Left ventricle myocardium inferior (tissue), 1 donor: ENCODE measurements at regions not wholly inside any gene's neighbourhood (a gene's known extent, or its start where the extent isn't known, plus 50 kb on each side); places are given as distances from the start of the nearest gene placed in this dataset.
"Not testable (repeated sequence)": the region's sequence is repeated elsewhere in the genome, so short reads cannot be mapped to it uniquely, and the experiment has no call there.

Experiments
- DNase-seq: peaks from one replicate; pipeline ENCODE4 v3.0.0-alpha.2; 2020
- H3K27ac ChIP-seq: fragments of 200-600 bp; replicated peaks from 2 replicates; pipeline ENCODE4 v1.8.0; 2021
- H3K27me3 ChIP-seq: fragments of 200-600 bp; 2 replicates; pipeline ENCODE4 v1.8.0; 2021; ENCODE audit warnings: low read depth
- H3K36me3 ChIP-seq: fragments of 200-600 bp; 2 replicates; pipeline ENCODE4 v1.8.0; 2021
- H3K4me1 ChIP-seq: fragments of 200-600 bp; 2 replicates; pipeline ENCODE4 v1.8.0; 2021
- H3K4me3 ChIP-seq: fragments of 200-600 bp; 2 replicates; pipeline ENCODE4 v1.8.0; 2021; ENCODE audit warnings: mild to moderate bottlenecking, moderate library complexity
- H3K9me3 ChIP-seq: fragments of 200-600 bp; replicated peaks from 2 replicates; pipeline ENCODE4 v1.8.0; 2021
- CTCF ChIP-seq: fragments of 200-600 bp; IDR thresholded peaks from 2 replicates; pipeline ENCODE4 v1.8.0; 2021; ENCODE audit warnings: antibody characterized with exemption, mild to moderate bottlenecking, borderline replicate concordance
- intact Hi-C: fragments of 100-400 bp; cut with micrococcal nuclease; formaldehyde crosslinking; loops from one replicate; pipeline ENCODE4 v1.11.0; 2022
- donor health status: DM: no; HTN: yes; CAD: no; lungs with severe emphysema.

GRCh38 chr1:228891272-228892034 lies 156.2 kb downstream of the RHOU start:
- TF ChIP-seq CTCF, result no peak
- no peaks in the 10 kb centered on the region for H3K36me3 ChIP-seq

GRCh38 chr1:228892200-228892599 lies 156.9 kb downstream of the RHOU start:
- H3K4me3 ChIP-seq, H3K27ac ChIP-seq, H3K9me3 ChIP-seq, H3K4me1 ChIP-seq, DNase-seq, H3K36me3 ChIP-seq, intact Hi-C loops, H3K27me3 ChIP-seq: not testable (repeated sequence)

More at GRCh38 chr1:228891272-228892034, 156.2 kb downstream of the RHOU start:
- no peaks in the 10 kb centered on the region for H3K4me1 ChIP-seq
- peaks cover 9% of the 10 kb centered on the region for H3K9me3 ChIP-seq
- no peak for DNase-seq
- no peak overlapping the region for H3K4me3 ChIP-seq
- intact Hi-C loops, result no loop called here
- no peak overlapping the region for H3K27ac ChIP-seq
- no peaks in the 10 kb centered on the region for H3K27me3 ChIP-seq

- Histone ChIP-seq H3K4me3 (no peak overlapping the region), H3K9me3 (peaks cover 7% of the 10 kb centered on the region), H3K27me3 (peaks cover 2% of the 10 kb centered on the region), H3K4me1 (no peaks in the 10 kb centered on the region), H3K27ac (no peak overlapping the region), H3K36me3 (no peaks in the 10 kb centered on the region)
- no peak for DNase-seq
- no peak for TF ChIP-seq CTCF
- intact Hi-C loops, result no loop called here
Observed at GRCh38 chr1:228894442-228894989, 159.2 kb downstream of the RHOU start.

GRCh38 chr1:228897901-228898300 lies 162.6 kb downstream of the RHOU start:
- no peak for TF ChIP-seq CTCF

GRCh38 chr1:228898582-228898992 lies 163.3 kb downstream of the RHOU start:
- no peak for TF ChIP-seq CTCF
- intact Hi-C loops, result no loop called here
- no peak overlapping the region for H3K4me3 ChIP-seq
- DNase-seq, result no peak
- H3K4me1 ChIP-seq, result peaks cover 13% of the 10 kb centered on the region
- no peaks in the 10 kb centered on the region for H3K36me3 ChIP-seq
- no peak overlapping the region for H3K27ac ChIP-seq
- H3K27me3 ChIP-seq, result peaks cover 22% of the 10 kb centered on the region
- H3K9me3 ChIP-seq, result no peaks in the 10 kb centered on the region

More at GRCh38 chr1:228897901-228898300, 162.6 kb downstream of the RHOU start:
- H3K27me3 ChIP-seq, result peaks cover 22% of the 10 kb centered on the region
- peaks cover 6% of the 10 kb centered on the region for H3K4me1 ChIP-seq
- no peaks in the 10 kb centered on the region for H3K9me3 ChIP-seq
- no peak overlapping the region for H3K4me3 ChIP-seq
- no peaks in the 10 kb centered on the region for H3K36me3 ChIP-seq
- no peak overlapping the region for H3K27ac ChIP-seq
- intact Hi-C loops, result no loop called here
- DNase-seq, result no peak

- Histone ChIP-seq H3K36me3 (no peaks in the 10 kb centered on the region), H3K27ac (no peak overlapping the region)
- TF ChIP-seq CTCF, result no peak
Observed at GRCh38 chr1:228899421-228899956, 164.2 kb downstream of the RHOU start.

More at GRCh38 chr1:228899421-228899956, 164.2 kb downstream of the RHOU start:
- DNase-seq, result no peak
- intact Hi-C loops, result no loop called here
- Histone ChIP-seq H3K4me3 (no peak overlapping the region), H3K27me3 (peaks cover 31% of the 10 kb centered on the region), H3K4me1 (peaks cover 19% of the 10 kb centered on the region), H3K9me3 (no peaks in the 10 kb centered on the region)
